ENCODE measurements at regions not wholly inside any gene's neighbourhood (a gene's known extent, or its start where the extent isn't known, plus 50 kb on each side); places are given as distances from the start of the nearest gene placed in this dataset.
"Not testable (repeated sequence)": the region's sequence is repeated elsewhere in the genome, so short reads cannot be mapped to it uniquely, and the experiment has no call there.

DNA sequence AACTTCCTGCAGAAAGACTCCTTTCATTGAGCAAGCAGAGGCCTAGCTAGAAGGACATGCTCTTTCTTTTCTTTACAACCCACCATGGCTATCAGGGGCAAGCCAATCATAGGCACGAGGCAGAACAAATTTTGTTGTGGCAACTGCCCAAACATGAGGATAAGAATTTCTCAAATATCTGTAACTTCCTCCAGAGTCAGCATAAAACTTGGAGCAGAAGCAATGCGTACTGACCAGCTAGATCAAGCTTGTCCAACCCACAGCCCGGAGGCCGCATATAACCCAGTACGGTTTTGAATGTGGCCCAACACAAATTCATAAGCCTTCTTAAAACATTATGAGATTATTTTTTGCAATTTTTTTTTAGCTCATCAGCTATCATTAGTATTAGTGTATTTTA, 87.0 kb upstream of the SOX21 start:
- ATAC-seq (ENCODE audit: low read depth) (no peak), DNase-seq (ENCODE audit: low spot score) (no peak)
- H3K27ac ChIP-seq (ENCODE audit: poor library complexity, severe bottlenecking) = no peak overlapping the region
- H3K27me3 ChIP-seq (ENCODE audit: insufficient read depth, poor library complexity, severe bottlenecking) = no peaks in the 10 kb centered on the region
- no peaks in the 10 kb centered on the region for H3K9me3 ChIP-seq (ENCODE audit: severe bottlenecking)
- H3K36me3 ChIP-seq (ENCODE audit: low read depth) = no peaks in the 10 kb centered on the region
- TF ChIP-seq, protein P1, sequence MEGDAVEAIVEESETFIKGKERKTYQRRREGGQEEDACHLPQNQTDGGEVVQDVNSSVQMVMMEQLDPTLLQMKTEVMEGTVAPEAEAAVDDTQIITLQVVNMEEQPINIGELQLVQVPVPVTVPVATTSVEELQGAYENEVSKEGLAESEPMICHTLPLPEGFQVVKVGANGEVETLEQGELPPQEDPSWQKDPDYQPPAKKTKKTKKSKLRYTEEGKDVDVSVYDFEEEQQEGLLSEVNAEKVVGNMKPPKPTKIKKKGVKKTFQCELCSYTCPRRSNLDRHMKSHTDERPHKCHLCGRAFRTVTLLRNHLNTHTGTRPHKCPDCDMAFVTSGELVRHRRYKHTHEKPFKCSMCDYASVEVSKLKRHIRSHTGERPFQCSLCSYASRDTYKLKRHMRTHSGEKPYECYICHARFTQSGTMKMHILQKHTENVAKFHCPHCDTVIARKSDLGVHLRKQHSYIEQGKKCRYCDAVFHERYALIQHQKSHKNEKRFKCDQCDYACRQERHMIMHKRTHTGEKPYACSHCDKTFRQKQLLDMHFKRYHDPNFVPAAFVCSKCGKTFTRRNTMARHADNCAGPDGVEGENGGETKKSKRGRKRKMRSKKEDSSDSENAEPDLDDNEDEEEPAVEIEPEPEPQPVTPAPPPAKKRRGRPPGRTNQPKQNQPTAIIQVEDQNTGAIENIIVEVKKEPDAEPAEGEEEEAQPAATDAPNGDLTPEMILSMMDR (IDR thresholded peaks at IDR 0.05; ENCODE audit: poor library complexity, severe bottlenecking) = no peak
- H3K4me3 ChIP-seq (ENCODE audit: severe bottlenecking) = no peak overlapping the region
- no peaks in the 10 kb centered on the region for H3K4me1 ChIP-seq (ENCODE audit: insufficient read depth, poor library complexity, severe bottlenecking)

DNA sequence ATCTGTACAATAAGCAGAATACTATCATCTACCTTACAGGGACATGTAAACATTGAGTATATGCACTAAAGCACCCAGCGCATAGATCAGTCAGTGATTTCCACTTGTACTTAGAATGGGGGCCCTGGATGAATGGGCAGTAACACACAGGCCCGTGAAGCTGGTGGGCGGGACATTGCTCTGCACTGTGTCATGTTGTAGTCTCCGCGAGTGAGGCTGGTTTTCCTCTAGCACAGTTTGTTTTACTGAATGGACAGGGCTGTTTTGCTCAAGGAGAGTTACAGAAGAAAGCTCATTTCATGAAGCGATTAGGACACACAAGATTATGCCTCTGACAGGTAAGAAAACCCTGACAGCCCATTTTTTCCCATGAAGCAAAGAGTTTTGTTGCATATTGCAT, 86.4 kb upstream of the SOX21 start:
- DNase-seq (ENCODE audit: low spot score) (no peak), ATAC-seq (ENCODE audit: low read depth) (no peak)
- no peaks in the 10 kb centered on the region for H3K9me3 ChIP-seq (ENCODE audit: severe bottlenecking)
- H3K4me3 ChIP-seq (ENCODE audit: severe bottlenecking) = no peak overlapping the region
- TF ChIP-seq, protein P1 (IDR thresholded peaks at IDR 0.05; ENCODE audit: poor library complexity, severe bottlenecking) = no peak
- no peaks in the 10 kb centered on the region for H3K4me1 ChIP-seq (ENCODE audit: insufficient read depth, poor library complexity, severe bottlenecking)
- no peaks in the 10 kb centered on the region for H3K36me3 ChIP-seq (ENCODE audit: low read depth)
- no peak overlapping the region for H3K27ac ChIP-seq (ENCODE audit: poor library complexity, severe bottlenecking)
- H3K27me3 ChIP-seq (ENCODE audit: insufficient read depth, poor library complexity, severe bottlenecking) = no peaks in the 10 kb centered on the region

DNA sequence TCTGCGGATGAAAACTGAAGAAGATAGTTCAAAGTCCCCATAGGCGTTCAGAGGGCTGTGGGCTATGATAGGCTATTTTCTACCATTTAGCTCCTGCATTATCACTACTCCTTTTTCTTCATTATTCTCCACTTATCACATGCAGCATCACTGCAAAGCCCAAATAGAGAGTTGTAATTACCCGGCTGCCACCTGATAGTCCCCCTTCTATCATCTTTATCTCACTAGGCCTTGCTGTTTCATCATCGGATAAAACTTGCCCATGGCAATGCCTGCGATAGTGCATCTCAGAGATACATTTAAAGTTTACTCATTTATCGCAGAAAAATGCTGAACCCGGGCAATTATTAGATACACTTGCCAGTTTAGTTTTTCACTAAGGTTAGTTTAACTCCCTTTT, 82.9 kb upstream of the SOX21 start:
- no peaks in the 10 kb centered on the region for H3K36me3 ChIP-seq (ENCODE audit: low read depth)
- no peak for DNase-seq (ENCODE audit: low spot score)
- H3K4me3 ChIP-seq (ENCODE audit: severe bottlenecking) = no peak overlapping the region
- no peaks in the 10 kb centered on the region for H3K9me3 ChIP-seq (ENCODE audit: severe bottlenecking)
- TF ChIP-seq, protein P1 (IDR thresholded peaks at IDR 0.05; ENCODE audit: poor library complexity, severe bottlenecking) = no peak
- ATAC-seq (ENCODE audit: low read depth) = no peak
- H3K27me3 ChIP-seq (ENCODE audit: insufficient read depth, poor library complexity, severe bottlenecking) = no peaks in the 10 kb centered on the region
- H3K27ac ChIP-seq (ENCODE audit: poor library complexity, severe bottlenecking) = no peak overlapping the region
- no peaks in the 10 kb centered on the region for H3K4me1 ChIP-seq (ENCODE audit: insufficient read depth, poor library complexity, severe bottlenecking)

DNA sequence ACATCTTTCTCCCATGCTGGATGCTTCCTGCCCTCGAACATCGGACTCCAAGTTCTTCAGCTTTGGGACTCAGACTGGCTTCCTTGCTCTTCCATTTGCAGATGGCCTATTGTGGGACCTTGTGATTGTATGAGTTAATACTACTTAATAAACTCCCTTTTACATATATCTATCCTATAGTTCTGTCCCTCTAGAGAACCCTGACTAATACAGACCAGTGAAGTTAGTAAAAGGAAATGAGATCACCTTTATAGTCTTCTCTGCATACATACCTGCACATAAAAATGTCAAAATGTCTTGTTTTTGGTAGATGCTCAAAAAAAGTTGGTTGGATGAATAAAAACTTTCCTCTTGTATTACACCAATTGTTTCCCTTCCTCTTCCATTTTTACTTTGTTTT, 73.9 kb upstream of the SOX21 start:
- not testable (repeated sequence) for H3K27me3 ChIP-seq (ENCODE audit: insufficient read depth, poor library complexity, severe bottlenecking); H3K9me3 ChIP-seq (ENCODE audit: severe bottlenecking); H3K4me3 ChIP-seq (ENCODE audit: severe bottlenecking); DNase-seq (ENCODE audit: low spot score); H3K36me3 ChIP-seq (ENCODE audit: low read depth); H3K27ac ChIP-seq (ENCODE audit: poor library complexity, severe bottlenecking); ATAC-seq (ENCODE audit: low read depth); H3K4me1 ChIP-seq (ENCODE audit: insufficient read depth, poor library complexity, severe bottlenecking)

DNA sequence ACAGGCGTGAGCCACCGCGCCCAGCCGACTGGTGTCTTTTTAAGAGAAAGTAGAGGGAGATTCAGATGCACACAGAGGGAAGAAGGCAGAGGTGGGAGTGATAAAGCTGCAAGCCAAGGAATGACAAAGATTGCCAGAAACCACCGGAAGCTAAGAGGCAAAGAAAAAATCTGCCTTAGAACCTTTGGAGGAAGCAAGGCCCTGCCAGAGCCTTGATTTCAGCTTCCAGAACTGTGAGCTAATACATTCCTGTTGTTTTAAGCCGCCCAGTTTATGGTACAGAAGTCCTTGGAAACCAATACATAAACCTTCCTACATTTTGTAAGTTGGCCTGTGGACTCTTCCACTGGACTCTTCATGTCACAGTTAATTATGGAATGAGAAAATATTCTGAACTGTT, 71.7 kb upstream of the SOX21 start:
- ATAC-seq (ENCODE audit: low read depth) (no peak), DNase-seq (ENCODE audit: low spot score) (no peak)
- Histone ChIP-seq H3K9me3 (ENCODE audit: severe bottlenecking) (no peaks in the 10 kb centered on the region), H3K27me3 (ENCODE audit: insufficient read depth, poor library complexity, severe bottlenecking) (no peaks in the 10 kb centered on the region), H3K27ac (ENCODE audit: poor library complexity, severe bottlenecking) (no peak overlapping the region), H3K4me1 (ENCODE audit: insufficient read depth, poor library complexity, severe bottlenecking) (no peaks in the 10 kb centered on the region), H3K4me3 (ENCODE audit: severe bottlenecking) (no peak overlapping the region), H3K36me3 (ENCODE audit: low read depth) (no peaks in the 10 kb centered on the region)
- TF ChIP-seq, protein P1 (IDR thresholded peaks at IDR 0.05; ENCODE audit: poor library complexity, severe bottlenecking) = no peak
